Glomerular visceral epithelial cell (primary cell): ENCODE measurements at regions not wholly inside any gene's neighbourhood (a gene's known extent, or its start where the extent isn't known, plus 50 kb on each side); places are given as distances from the start of the nearest gene placed in this dataset.

Experiments used
- DNase-seq: peaks from one replicate; pipeline ENCODE4 v3.0.0-alpha.2; 2016; ENCODE audit errors: extremely low spot score

- no peak for DNase-seq
Measured at GRCh38 chr18:60145776-60146175, 226.8 kb downstream of the MC4R start.

DNA sequence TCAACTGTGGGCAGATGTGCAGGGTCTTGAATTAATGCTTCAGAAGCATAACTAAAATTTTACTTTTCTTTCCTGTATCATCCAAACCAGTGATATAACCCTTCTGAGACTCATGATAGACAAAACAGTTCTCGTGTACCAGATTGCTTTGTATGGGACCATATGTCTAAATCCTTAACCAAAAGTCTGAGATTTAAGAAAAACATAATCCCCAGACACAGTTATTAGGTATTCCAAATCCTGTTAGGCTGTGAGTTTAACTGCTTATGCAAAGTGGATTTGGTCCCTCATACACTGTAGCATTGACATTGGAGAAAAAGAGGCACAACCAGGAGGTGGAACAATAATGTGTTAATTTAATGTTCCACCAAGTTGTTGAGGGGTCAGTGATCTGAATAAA, 235.0 kb downstream of the PMAIP1 start:
- no peak for DNase-seq

DNA sequence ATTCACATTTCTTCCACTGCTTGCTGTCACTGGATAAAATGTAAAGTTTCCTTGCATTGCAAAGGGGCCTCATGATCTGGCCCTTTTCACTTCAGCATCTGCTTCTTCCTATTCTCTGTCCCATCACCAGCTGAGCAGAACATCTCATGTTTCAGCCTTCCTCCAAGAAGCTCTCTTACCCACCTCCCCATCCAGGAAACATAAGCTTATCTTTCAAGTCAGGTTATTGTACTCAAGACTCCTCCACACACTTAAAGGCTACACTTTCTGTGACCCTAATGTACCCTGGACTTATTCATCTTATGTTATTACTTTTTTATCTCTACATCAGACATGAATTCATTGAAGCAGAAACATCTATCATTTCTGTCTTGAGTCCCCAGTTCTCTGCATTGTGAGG, 230.5 kb downstream of the PMAIP1 start:
- no peak for DNase-seq

DNA sequence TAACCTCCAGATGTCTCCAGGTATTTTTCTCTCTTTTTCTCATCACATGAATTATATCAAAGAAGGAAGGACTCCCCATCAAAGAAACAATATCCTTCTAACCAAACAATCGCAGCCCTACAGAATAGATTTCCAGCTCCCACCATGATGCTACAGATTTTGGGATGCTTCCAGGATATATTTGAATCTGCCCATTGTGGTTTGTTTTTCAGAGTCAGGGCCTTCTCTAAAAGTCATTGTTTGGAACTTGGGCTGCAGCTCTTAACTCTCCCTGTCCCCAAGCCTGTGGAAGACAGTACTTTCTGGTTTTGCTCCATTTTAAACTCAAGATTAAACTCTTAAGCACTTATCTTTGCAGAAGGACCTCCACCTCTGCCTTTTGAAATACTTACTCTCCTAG, 223.2 kb downstream of the PMAIP1 start:
- no peak for DNase-seq

DNA sequence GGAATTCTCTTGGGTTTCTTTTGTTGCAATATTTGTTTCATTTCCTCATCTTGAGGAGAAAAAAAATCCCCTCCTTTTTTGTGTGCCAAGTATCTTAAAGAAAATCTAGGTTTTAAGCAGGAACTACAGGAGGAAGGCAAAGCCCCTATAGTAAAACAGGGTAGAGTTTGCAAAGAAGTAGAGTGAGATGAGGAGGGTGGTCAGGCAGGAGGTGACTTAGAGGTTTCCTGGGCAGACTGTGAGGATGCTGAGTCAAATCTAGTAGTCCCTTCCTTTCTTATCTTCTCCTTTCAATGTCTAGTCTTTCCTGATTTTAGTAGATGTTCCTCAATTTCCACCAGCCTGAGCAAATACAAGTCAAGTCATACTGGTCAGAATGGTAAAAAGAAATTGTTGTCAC, 222.5 kb downstream of the PMAIP1 start:
- no peak for DNase-seq

DNA sequence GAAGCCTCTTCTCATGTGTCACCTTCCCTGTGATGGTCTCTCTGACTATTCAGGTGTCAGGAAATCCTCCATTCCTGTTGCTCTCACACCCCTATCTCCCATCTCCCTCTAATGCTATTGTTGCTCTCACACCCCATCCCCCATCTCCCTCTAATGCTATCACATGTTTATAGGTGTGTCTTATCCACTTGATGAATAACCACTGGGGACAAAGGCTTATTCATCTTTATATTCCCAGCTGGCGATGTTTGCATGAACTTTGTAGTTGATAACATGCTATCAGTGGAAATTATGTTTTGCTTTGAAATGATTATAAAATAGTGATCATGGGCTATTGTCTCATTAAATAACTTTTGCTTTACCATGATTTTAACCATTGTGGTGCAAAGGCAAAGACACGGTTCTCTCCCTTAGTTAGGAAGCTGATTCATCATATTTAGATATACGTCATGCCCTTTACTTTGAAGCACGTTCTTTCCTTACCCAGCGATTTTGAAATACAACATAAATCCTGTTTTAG, 220.5 kb downstream of the PMAIP1 start:
- no peak for DNase-seq

- DNase-seq = no peak
Measured at GRCh38 chr18:60117321-60117720, 217.5 kb downstream of the PMAIP1 start.

DNA sequence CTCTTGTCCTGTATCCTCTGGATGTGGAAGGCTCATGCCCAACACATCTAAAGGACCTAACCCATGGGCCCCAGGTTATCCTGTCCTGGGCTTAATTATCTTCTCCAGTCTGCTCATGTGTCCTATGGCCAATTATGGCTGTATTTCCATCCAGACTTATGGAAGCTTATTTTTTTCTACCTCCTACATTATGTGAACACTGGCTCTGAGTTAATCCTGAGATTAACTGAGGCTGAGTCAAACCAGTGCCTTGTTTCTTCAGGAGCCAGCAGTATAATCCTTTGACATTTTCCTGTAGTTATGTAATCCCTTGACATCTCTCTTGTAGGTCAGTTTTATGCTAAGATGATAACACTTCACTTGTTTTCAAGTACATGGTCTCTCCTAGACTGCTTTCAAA, 213.6 kb downstream of the PMAIP1 start:
- DNase-seq = no peak

- DNase-seq = no peak
Measured at GRCh38 chr18:60112369-60112768, 212.6 kb downstream of the PMAIP1 start.

GRCh38 chr18:60111525-60111924, 211.7 kb downstream of the PMAIP1 start:
- DNase-seq = no peak

DNA sequence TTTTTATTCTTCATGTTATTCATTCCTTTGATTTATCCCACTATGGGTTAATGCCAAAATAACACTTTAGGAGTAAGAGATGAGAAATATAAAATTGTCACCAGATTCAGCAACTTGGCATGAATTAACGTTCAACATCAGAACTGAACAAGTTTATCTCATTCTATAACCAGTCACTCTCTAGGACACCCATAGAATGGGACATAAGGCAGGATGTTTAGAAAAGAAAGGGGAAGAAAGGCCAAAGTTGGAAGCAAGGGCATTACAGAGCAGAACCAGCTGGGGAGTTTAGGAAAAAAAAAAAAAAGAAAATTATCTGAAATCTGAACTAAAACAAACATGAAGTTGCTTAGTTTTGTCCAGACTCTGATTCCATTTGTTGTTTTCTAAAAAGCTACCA, 211.0 kb downstream of the PMAIP1 start:
- no peak for DNase-seq

GRCh38 chr18:60100778-60101177, 201.0 kb downstream of the PMAIP1 start:
- no peak for DNase-seq

DNA sequence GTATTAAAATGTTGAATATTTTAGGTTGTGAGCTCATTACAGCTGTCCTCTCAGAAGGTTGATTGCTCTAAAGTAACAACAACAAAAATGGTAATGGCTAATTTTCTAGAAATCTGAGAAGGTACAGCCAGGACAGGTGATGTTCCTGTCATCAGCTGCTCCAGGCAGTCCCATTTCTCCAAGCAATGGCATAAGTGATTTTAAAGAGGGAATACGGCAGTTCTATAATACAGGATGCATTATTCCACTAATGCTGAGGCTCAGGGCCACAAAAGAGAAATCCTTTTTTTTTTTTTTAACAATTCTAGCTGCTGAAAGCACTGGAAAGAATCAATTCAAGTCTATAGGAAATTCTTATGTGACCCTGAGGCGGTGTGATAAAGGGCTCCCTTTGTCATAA, 199.9 kb downstream of the PMAIP1 start:
- DNase-seq = no peak

GRCh38 chr18:60096428-60096827, 196.6 kb downstream of the PMAIP1 start:
- DNase-seq = peak; percentile 9

GRCh38 chr18:60092073-60092472, 192.3 kb downstream of the PMAIP1 start:
- no peak for DNase-seq

- no peak for DNase-seq
Measured at GRCh38 chr18:60090170-60090569, 190.4 kb downstream of the PMAIP1 start.

DNA sequence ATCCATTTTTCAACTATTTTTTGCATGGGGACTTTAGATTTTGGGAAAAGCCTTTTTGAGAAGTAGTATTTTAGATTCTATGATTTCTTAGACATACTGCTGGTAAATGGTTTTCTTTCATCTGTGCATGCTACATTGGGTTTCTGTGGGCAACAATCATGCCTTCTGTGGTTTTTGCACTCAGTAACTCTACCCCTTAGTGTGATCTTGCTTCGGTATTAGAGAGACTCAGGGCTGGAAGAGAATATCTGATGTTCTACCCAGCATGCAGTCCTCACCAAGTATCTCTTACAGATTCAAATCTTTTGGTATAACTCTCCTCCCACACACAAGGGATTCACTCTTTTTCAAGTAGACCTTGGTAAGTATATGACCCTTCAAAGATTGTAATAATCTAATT, 183.0 kb downstream of the PMAIP1 start:
- DNase-seq = peak; percentile 71

DNA sequence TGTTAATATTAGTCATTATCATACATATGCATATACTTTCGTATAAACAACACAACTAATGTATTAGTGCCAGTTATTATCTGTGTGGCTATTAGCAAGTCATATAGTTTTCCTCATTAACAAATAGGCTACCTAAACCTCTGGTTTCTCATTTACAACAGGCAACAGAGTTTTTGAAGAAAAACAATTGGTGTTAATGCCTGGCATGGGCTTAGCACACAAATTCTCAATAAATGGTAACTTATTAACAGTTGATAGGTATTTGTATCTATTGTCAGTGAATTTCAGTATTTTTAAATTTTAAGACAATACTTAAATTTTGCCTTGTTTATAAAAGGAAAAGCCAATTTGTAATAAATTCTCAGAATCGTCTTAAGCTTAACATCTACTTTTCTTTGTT, 182.5 kb downstream of the PMAIP1 start:
- no peak for DNase-seq

GRCh38 chr18:60075477-60075876, 175.7 kb downstream of the PMAIP1 start:
- no peak for DNase-seq

DNA sequence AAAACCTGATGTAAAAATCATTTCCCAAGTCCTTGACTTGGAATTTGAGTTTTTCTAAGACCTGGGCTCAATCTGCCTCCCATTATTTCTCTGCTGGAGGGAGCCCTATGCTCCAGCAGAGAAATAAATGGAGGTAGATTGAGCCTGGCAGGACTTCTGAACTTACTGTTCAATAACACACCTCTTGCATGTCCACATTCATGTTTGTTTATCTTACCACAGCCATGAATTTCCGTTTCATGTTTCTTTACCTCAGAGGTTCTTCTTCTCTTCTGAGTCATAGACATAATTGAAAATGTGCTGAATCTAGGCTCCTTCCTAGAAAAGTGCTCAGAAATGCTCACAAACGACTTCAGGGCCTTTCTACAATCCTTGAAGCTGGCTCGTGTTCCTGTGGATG, 170.8 kb downstream of the PMAIP1 start:
- DNase-seq = peak; percentile 41

DNA sequence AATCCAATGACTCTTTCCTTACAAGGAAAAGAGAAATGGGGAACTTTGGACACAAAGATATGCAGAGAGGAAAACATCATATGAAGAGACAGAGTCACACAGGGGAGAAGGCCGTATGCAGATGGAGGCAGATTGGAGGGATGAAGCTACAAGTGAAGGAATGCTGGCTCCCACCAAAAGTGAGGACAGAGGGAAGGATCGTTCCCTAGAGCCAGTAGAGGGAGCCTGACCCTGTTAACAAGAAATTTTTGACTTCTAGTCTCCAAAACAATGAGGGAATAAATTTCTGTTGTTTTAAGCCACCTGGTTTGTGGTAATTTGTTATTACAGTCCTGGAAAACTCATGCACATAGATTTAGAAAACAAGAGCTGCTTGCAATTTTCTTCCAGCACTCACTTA, 169.3 kb downstream of the PMAIP1 start:
- no peak for DNase-seq

DNA sequence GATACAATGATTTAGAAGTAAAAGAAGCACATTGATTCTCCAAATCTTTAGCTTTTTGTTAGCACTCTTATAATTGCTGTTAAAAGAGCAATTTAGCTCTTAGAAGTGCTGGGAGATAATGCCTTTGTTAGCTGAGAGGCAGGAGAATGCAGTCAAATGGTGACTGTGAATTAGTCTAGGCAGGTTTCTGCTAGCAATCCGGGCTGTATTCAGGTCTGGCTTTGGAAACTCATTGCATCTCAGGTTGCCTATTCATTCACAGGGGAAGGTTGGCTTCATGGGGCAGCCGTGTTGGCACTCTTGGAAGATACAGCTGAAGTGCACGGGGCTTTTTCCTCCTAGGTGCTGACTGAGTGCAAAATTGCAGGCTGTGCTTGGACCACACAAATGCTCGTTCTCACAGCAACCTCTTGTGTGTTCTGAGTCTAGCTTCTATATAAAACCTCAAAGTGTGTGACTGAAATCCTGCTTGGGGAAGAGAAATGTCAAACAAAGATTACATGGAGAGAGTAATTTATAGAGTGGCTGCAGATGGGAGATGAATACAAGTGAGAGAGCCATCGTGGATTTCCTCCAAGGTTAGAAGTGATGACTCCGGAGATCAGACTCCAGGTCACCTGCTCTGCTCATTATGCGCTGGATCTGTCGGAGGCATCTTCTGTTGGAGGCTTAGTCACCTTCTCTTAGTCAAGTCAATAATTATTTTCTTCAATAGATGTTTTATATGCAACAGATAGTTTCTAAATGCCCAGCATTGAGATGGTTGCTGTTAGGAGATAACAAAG, 167.8 kb downstream of the PMAIP1 start:
- no peak for DNase-seq

DNA sequence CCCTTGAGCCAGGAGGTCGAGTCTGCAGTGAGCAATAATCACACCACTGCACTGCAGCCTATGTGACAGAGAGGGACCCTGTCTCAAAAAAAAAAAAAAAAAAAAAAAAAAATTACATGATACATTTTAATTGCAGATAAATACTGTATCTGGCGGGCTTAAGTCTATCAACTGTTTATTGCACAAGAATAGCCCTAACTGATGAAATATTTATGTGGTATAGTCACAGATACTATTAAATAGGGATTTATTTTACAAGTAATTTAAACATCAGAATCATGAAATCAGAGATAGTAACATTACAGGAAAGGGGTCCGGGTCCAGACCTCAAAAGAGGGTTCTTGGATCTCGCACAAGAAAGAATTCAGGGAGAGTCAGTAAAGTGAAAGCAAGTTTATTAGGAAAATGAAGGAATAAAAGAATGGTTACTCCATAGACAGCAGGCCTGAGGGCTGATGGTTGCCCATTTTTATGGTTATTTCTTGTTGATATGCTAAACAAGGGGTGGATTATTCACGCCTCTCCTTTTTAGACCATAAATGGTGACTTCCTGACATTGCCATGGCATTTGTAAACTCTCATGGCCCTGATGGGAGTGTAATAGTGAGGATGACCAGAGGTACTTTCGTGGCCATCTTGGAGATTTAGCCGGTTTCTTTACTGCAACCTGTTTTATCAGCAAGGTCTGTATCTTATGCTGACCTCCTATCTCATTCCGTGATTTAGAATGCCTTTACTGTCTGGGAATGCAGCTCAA, 166.6 kb downstream of the PMAIP1 start:
- no peak for DNase-seq
